Uterus (tissue), 3 donors: ENCODE measurements at regions not wholly inside any gene's neighbourhood (a gene's known extent, or its start where the extent isn't known, plus 50 kb on each side); places are given as distances from the start of the nearest gene placed in this dataset.

Source experiments
- DNase-seq, 2 donors: peaks; one replicate each; pipeline ENCODE4 v3.0.0-alpha.2; 2019 to 2020
- H3K27ac ChIP-seq, 2 donors: fragments of 200-600 bp; sonication (generic); 1 replicate in 1 of 2; 2 replicates in 1 of 2; pipeline ENCODE4 v1.5.1; 2016 to 2018
- H3K27me3 ChIP-seq, 2 donors: fragments of 200-600 bp; sonication (generic); one replicate each; pipeline ENCODE4 v1.5.1; 2018 to 2019; ENCODE audit warnings: control low read depth in 1 of 2
- H3K36me3 ChIP-seq, 2 donors: fragments of 200-600 bp; sonication (generic); one replicate each; pipeline ENCODE4 v1.5.1; 2019; ENCODE audit warnings: control low read depth in 1 of 2
- H3K4me1 ChIP-seq, 2 donors: fragments of 200-600 bp; sonication (generic); one replicate each; pipeline ENCODE4 v1.5.1; 2018 to 2019; ENCODE audit warnings: control low read depth in 1 of 2
- H3K4me3 ChIP-seq, 2 donors: fragments of 200-600 bp; sonication (generic); 1 replicate in 1 of 2; 2 replicates in 1 of 2; pipeline ENCODE4 v1.5.1; 2018 to 2019; ENCODE audit warnings: mild to moderate bottlenecking in 1 of 2
- H3K9me3 ChIP-seq, 2 donors: fragments of 200-600 bp; sonication (generic); one replicate each; pipeline ENCODE4 v1.5.1; 2019; ENCODE audit warnings: control low read depth in 1 of 2
- CTCF ChIP-seq, 4 experiments: fragments of 200-600 bp in 2 of 4; fragments of 450-650 bp in 2 of 4; sonication (generic) in 2 of 4; IDR thresholded peaks; one replicate each; pipeline ENCODE4 v1.5.1; 2016 to 2019; ENCODE audit warnings: antibody characterized with exemption in 4 of 4, mild to moderate bottlenecking in 2 of 4, moderate library complexity in 1 of 4
- POLR2A ChIP-seq, 2 donors: fragments of 450-650 bp; IDR thresholded peaks; one replicate each; pipeline ENCODE4 v1.6.1; 2016; ENCODE audit warnings: antibody characterized with exemption in 2 of 2, mild to moderate bottlenecking in 1 of 2, moderate library complexity in 1 of 2
- intact Hi-C: fragments of 100-400 bp; cut with DNase I; formaldehyde crosslinking; loops from one replicate; pipeline ENCODE4 v1.15.1; 2023; ENCODE audit warnings: low total_unique reads
- donor health status: DM: yes; HTN: yes; CAD: no.

- no peak for DNase-seq
- intact Hi-C loops: no loop called here
- Histone ChIP-seq H3K27ac (no peak overlapping the region), H3K9me3 (no peaks in the 10 kb centered on the region), H3K27me3 (no peaks in the 10 kb centered on the region), H3K4me1 (no peaks in the 10 kb centered on the region), H3K36me3 (no peaks in the 10 kb centered on the region), H3K4me3 (no peak overlapping the region)
- TF ChIP-seq POLR2A (IDR thresholded peaks at IDR 0.05) (no peak), CTCF (IDR thresholded peaks at IDR 0.05) (no peak)
Observed at GRCh38 chr2:126446106-126446695, 209.8 kb upstream of the GYPC start.

GRCh38 chr2:126448611-126449010 lies 207.3 kb upstream of the GYPC start:
- H3K27ac ChIP-seq: no peak overlapping the region
- no peaks in the 10 kb centered on the region for H3K9me3 ChIP-seq
- H3K36me3 ChIP-seq: no peaks in the 10 kb centered on the region
- no peak overlapping the region for H3K4me3 ChIP-seq
- intact Hi-C loops: no loop called here
- no peaks in the 10 kb centered on the region for H3K4me1 ChIP-seq
- no peaks in the 10 kb centered on the region for H3K27me3 ChIP-seq
- no peak for TF ChIP-seq CTCF (IDR thresholded peaks at IDR 0.05)
- no peak for TF ChIP-seq POLR2A (IDR thresholded peaks at IDR 0.05)
- DNase-seq: no peak

GRCh38 chr2:126449677-126450076 lies 206.3 kb upstream of the GYPC start:
- Histone ChIP-seq H3K9me3 (no peaks in the 10 kb centered on the region), H3K4me3 (no peak overlapping the region), H3K27me3 (no peaks in the 10 kb centered on the region), H3K4me1 (no peaks in the 10 kb centered on the region), H3K27ac (no peak overlapping the region), H3K36me3 (no peaks in the 10 kb centered on the region)
- no peak for DNase-seq
- intact Hi-C loops: no loop called here
- TF ChIP-seq CTCF (IDR thresholded peaks at IDR 0.05) (no peak), POLR2A (IDR thresholded peaks at IDR 0.05) (no peak)

GRCh38 chr2:126463892-126464674 lies 191.9 kb upstream of the GYPC start:
- Histone ChIP-seq H3K27me3 (no peaks in the 10 kb centered on the region), H3K27ac (no peak overlapping the region)
- intact Hi-C loops: no loop called here

More at GRCh38 chr2:126463892-126464674, 191.9 kb upstream of the GYPC start:
- DNase-seq: no peak
- TF ChIP-seq CTCF (IDR thresholded peaks at IDR 0.05): no peak
- TF ChIP-seq POLR2A (IDR thresholded peaks at IDR 0.05): no peak
- H3K36me3 ChIP-seq: no peaks in the 10 kb centered on the region
- no peaks in the 10 kb centered on the region for H3K4me1 ChIP-seq
- H3K4me3 ChIP-seq: no peak overlapping the region
- H3K9me3 ChIP-seq: no peaks in the 10 kb centered on the region
